ENCODE measurements at regions not wholly inside any gene's neighbourhood (a gene's known extent, or its start where the extent isn't known, plus 50 kb on each side); places are given as distances from the start of the nearest gene placed in this dataset.

GRCh38 chr4:173765751-173766150, 235.7 kb upstream of the HAND2 start:
- no peaks in the 10 kb centered on the region for H3K79me2 ChIP-seq (ENCODE audit: low read length)
- H3K36me3 ChIP-seq (ENCODE audit: low read depth, low read length): no peaks in the 10 kb centered on the region
- no peak overlapping the region for H2AFZ ChIP-seq (ENCODE audit: low read length)
- H3K4me2 ChIP-seq (ENCODE audit: low read length): no peak overlapping the region
- no peak overlapping the region for H3K9ac ChIP-seq (ENCODE audit: low read length)
- H3K4me3 ChIP-seq (ENCODE audit: low read length): no peak overlapping the region
- no peaks in the 10 kb centered on the region for H4K20me1 ChIP-seq (ENCODE audit: low read length)
- H3K4me1 ChIP-seq (ENCODE audit: insufficient read depth, low read length): no peaks in the 10 kb centered on the region
- H3K9me3 ChIP-seq (ENCODE audit: low read length): no peaks in the 10 kb centered on the region
- no peak overlapping the region for H3K27ac ChIP-seq (ENCODE audit: low read length)
- POLR2A ChIA-PET (ENCODE audit: unreplicated experiment): no interaction called here
- H3K27me3 ChIP-seq (ENCODE audit: low read length): peaks cover 23% of the 10 kb centered on the region; the same call in 1 of the 2 replicates
- H3K9me2 ChIP-seq (replicated peaks; ENCODE audit: low read length): no peaks in the 10 kb centered on the region
- no peaks in the 10 kb centered on the region for H3F3A ChIP-seq (ENCODE audit: low read length, unreplicated experiment)
- CTCF ChIA-PET: no interaction called here
- intact Hi-C loops (cut with micrococcal nuclease): no loop called here
- TF ChIP-seq EZH2phosphoT487 (IDR thresholded peaks at IDR 0.05; ENCODE audit: borderline replicate concordance, low read length) (no peak), EZH2 (IDR thresholded peaks at IDR 0.05; ENCODE audit: low read length, unreplicated experiment) (no peak), CTCF (conservative IDR thresholded peaks at IDR 0.05; ENCODE audit: low read depth, low read length) (no peak)
- ATAC-seq: no peak
- DNase-seq: no peak
- no TSS peak for BruUV-seq (replicated peaks)

- H3K4me3 ChIP-seq (ENCODE audit: low read length): no peak overlapping the region
- no peaks in the 10 kb centered on the region for H3K4me1 ChIP-seq (ENCODE audit: insufficient read depth, low read length)
- H3F3A ChIP-seq (ENCODE audit: low read length, unreplicated experiment): no peaks in the 10 kb centered on the region
- H3K9me3 ChIP-seq (ENCODE audit: low read length): no peaks in the 10 kb centered on the region
- no peak overlapping the region for H2AFZ ChIP-seq (ENCODE audit: low read length)
- BruUV-seq (replicated peaks): no TSS peak
- ATAC-seq (no peak), DNase-seq (no peak)
- no peak overlapping the region for H3K4me2 ChIP-seq (ENCODE audit: low read length)
- H3K27ac ChIP-seq (ENCODE audit: low read length): no peak overlapping the region
- H3K9ac ChIP-seq (ENCODE audit: low read length): no peak overlapping the region
- H4K20me1 ChIP-seq (ENCODE audit: low read length): no peaks in the 10 kb centered on the region
- H3K79me2 ChIP-seq (ENCODE audit: low read length): no peaks in the 10 kb centered on the region
- CTCF ChIA-PET: no interaction called here
- H3K36me3 ChIP-seq (ENCODE audit: low read depth, low read length): no peaks in the 10 kb centered on the region
- intact Hi-C loops (cut with micrococcal nuclease): no loop called here
- H3K27me3 ChIP-seq (ENCODE audit: low read length): peaks cover 33% of the 10 kb centered on the region; the same call in 1 of the 2 replicates
- TF ChIP-seq EZH2phosphoT487 (IDR thresholded peaks at IDR 0.05; ENCODE audit: borderline replicate concordance, low read length) (no peak), EZH2 (IDR thresholded peaks at IDR 0.05; ENCODE audit: low read length, unreplicated experiment) (no peak), CTCF (conservative IDR thresholded peaks at IDR 0.05; ENCODE audit: low read depth, low read length) (no peak)
- POLR2A ChIA-PET (ENCODE audit: unreplicated experiment): no interaction called here
- H3K9me2 ChIP-seq (replicated peaks; ENCODE audit: low read length): no peaks in the 10 kb centered on the region
Observed at GRCh38 chr4:173763389-173763788, 233.4 kb upstream of the HAND2 start.

GRCh38 chr4:173761938-173762337, 231.9 kb upstream of the HAND2 start:
- no peaks in the 10 kb centered on the region for H4K20me1 ChIP-seq (ENCODE audit: low read length)
- no peaks in the 10 kb centered on the region for H3K36me3 ChIP-seq (ENCODE audit: low read depth, low read length)
- no TSS peak for BruUV-seq (replicated peaks)
- no peak overlapping the region for H3K9ac ChIP-seq (ENCODE audit: low read length)
- H3K4me2 ChIP-seq (ENCODE audit: low read length): no peak overlapping the region
- no peak for ATAC-seq
- TF ChIP-seq EZH2 (IDR thresholded peaks at IDR 0.05; ENCODE audit: low read length, unreplicated experiment) (no peak), EZH2phosphoT487 (IDR thresholded peaks at IDR 0.05; ENCODE audit: borderline replicate concordance, low read length) (no peak), CTCF (conservative IDR thresholded peaks at IDR 0.05; ENCODE audit: low read depth, low read length) (no peak)
- H3K27ac ChIP-seq (ENCODE audit: low read length): no peak overlapping the region
- H3K9me2 ChIP-seq (replicated peaks; ENCODE audit: low read length): no peaks in the 10 kb centered on the region
- intact Hi-C loops (cut with micrococcal nuclease): no loop called here
- no peaks in the 10 kb centered on the region for H3K9me3 ChIP-seq (ENCODE audit: low read length)
- H3F3A ChIP-seq (ENCODE audit: low read length, unreplicated experiment): no peaks in the 10 kb centered on the region
- POLR2A ChIA-PET (ENCODE audit: unreplicated experiment): no interaction called here
- H3K79me2 ChIP-seq (ENCODE audit: low read length): no peaks in the 10 kb centered on the region
- H2AFZ ChIP-seq (ENCODE audit: low read length): no peak overlapping the region
- CTCF ChIA-PET: no interaction called here
- H3K4me3 ChIP-seq (ENCODE audit: low read length): no peak overlapping the region
- no peak for DNase-seq
- H3K4me1 ChIP-seq (ENCODE audit: insufficient read depth, low read length): no peaks in the 10 kb centered on the region
- H3K27me3 ChIP-seq (ENCODE audit: low read length): peaks cover 33% of the 10 kb centered on the region; the same call in 1 of the 2 replicates

All from PC-3 (cell line).